ELR (cell line): ENCODE measurements at regions not wholly inside any gene's neighbourhood (a gene's known extent, or its start where the extent isn't known, plus 50 kb on each side); places are given as distances from the start of the nearest gene placed in this dataset.
"Not testable (repeated sequence)": the region's sequence is repeated elsewhere in the genome, so short reads cannot be mapped to it uniquely, and the experiment has no call there.

Source experiments
- DNase-seq: peaks from one replicate; pipeline ENCODE4 v3.0.0-alpha.2; 2015; ENCODE audit warnings: low read depth

- no peak for DNase-seq
Measured at GRCh38 chr1:22196041-22196440, 53.1 kb upstream of the WNT4 start.

- DNase-seq = no peak
Measured at GRCh38 chr1:22196641-22197040, 53.7 kb upstream of the WNT4 start.

GRCh38 chr1:22197644-22198043 lies 54.7 kb upstream of the WNT4 start:
- no peak for DNase-seq

GRCh38 chr1:22201023-22201422 lies 58.1 kb upstream of the WNT4 start:
- no peak for DNase-seq

GRCh38 chr1:22203335-22203734 lies 60.4 kb upstream of the WNT4 start:
- no peak for DNase-seq

- no peak for DNase-seq
Measured at GRCh38 chr1:22204057-22204840, 61.4 kb upstream of the WNT4 start.

- DNase-seq = no peak
Measured at GRCh38 chr1:22204989-22205913, 62.4 kb upstream of the WNT4 start.

- peak; percentile 17 for DNase-seq
Measured at GRCh38 chr1:22206551-22207125, 63.7 kb upstream of the WNT4 start.

- no peak for DNase-seq
Measured at GRCh38 chr1:22207511-22208267, 64.8 kb upstream of the WNT4 start.

- no peak for DNase-seq
Measured at GRCh38 chr1:22208268-22208972, 65.5 kb upstream of the WNT4 start.

GRCh38 chr1:22208973-22209378 lies 66.1 kb upstream of the WNT4 start:
- DNase-seq = no peak

- DNase-seq = no peak
Measured at GRCh38 chr1:22210176-22210575, 67.3 kb upstream of the WNT4 start.

- no peak for DNase-seq
Measured at GRCh38 chr1:22210636-22211035, 67.7 kb upstream of the WNT4 start.

GRCh38 chr1:22211459-22211858 lies 68.6 kb upstream of the WNT4 start:
- not testable (repeated sequence) for DNase-seq

- DNase-seq = no peak
Measured at GRCh38 chr1:22212400-22213233, 69.7 kb upstream of the WNT4 start.

GRCh38 chr1:22216210-22216883 lies 73.5 kb upstream of the WNT4 start:
- DNase-seq = no peak

- DNase-seq = no peak
Measured at GRCh38 chr1:22216966-22217365, 74.1 kb upstream of the WNT4 start.

GRCh38 chr1:22217811-22218460 lies 75.0 kb upstream of the WNT4 start:
- DNase-seq = no peak

GRCh38 chr1:22218618-22219250 lies 75.8 kb upstream of the WNT4 start:
- DNase-seq = no peak
